CD4-positive, alpha-beta T cell (primary cell): ENCODE measurements at regions not wholly inside any gene's neighbourhood (a gene's known extent, or its start where the extent isn't known, plus 50 kb on each side); places are given as distances from the start of the nearest gene placed in this dataset.

ENCODE experiments used
- ATAC-seq: fragments of 200-7000 bp; cut with Tn5 transposase; one replicate; pipeline ENCODE4 v1.10.0; 2022; ENCODE audit warnings: mild to moderate bottlenecking; ENCODE audit not compliant: poor library complexity
- CTCF ChIA-PET: fragments of 350-600 bp; sonication (Branson Sonifier 250); formaldehyde crosslinking; loops from one replicate; lab custom pipeline; 2021; ENCODE audit warnings: antibody characterized with exemption, inconsistent platforms; lab: Charles Lee
- POLR2A ChIA-PET: fragments of 350-600 bp; sonication (Branson Sonifier 250); formaldehyde crosslinking; loops from one replicate; lab custom pipeline; 2021; ENCODE audit warnings: antibody characterized with exemption, inconsistent platforms; lab: Charles Lee
- DNase-seq, 14 experiments: peaks; one replicate each; pipeline ENCODE4 v3.0.0-alpha.2; 2013 to 2020; ENCODE audit warnings: mixed read lengths in 2 of 14
- H3K27ac ChIP-seq, 2 donors: one replicate each; pipeline versions ENCODE4 v1.5.1 to v1.7.0; 2013; ENCODE audit warnings: low read length in 2 of 2, low read depth in 1 of 2, mild to moderate bottlenecking in 1 of 2
- H3K27me3 ChIP-seq, 2 experiments: 1 replicate in 1 of 2; 2 replicates in 1 of 2; pipeline versions ENCODE4 v1.6.1 to v1.7.0; 2013; ENCODE audit warnings: low read length in 2 of 2, control low read depth in 1 of 2, mild to moderate bottlenecking in 1 of 2, moderate library complexity in 1 of 2; ENCODE audit not compliant: insufficient read depth in 2 of 2, control insufficient read depth in 1 of 2
- H3K36me3 ChIP-seq: one replicate; pipeline ENCODE4 v1.6.1; 2013; ENCODE audit warnings: low read length, control low read depth; ENCODE audit not compliant: insufficient read depth
- H3K4me1 ChIP-seq: one replicate; pipeline ENCODE4 v1.6.1; 2013; ENCODE audit warnings: low read length, control low read depth; ENCODE audit not compliant: insufficient read depth
- H3K4me3 ChIP-seq: one replicate; pipeline ENCODE4 v1.5.1; 2013; ENCODE audit warnings: mild to moderate bottlenecking, low read length, moderate library complexity
- H3K9me3 ChIP-seq, 2 experiments: 1 replicate in 1 of 2; 2 replicates in 1 of 2; pipeline versions ENCODE4 v1.6.1 to v1.7.0; 2013; ENCODE audit warnings: low read length in 2 of 2, mild to moderate bottlenecking in 2 of 2, control low read depth in 1 of 2, moderate library complexity in 1 of 2; ENCODE audit not compliant: control insufficient read depth in 1 of 2, insufficient read depth in 1 of 2
- H3K27ac Mint-ChIP-seq: one replicate; pipeline ENCODE4 v1.8.0; 2020; ENCODE audit warnings: mixed read lengths
- H3K27me3 Mint-ChIP-seq: one replicate; pipeline ENCODE4 v1.8.0; 2021; ENCODE audit warnings: mixed read lengths
- H3K36me3 Mint-ChIP-seq: one replicate; pipeline ENCODE4 v1.8.0; 2021; ENCODE audit warnings: low read depth, mixed read lengths
- H3K4me1 Mint-ChIP-seq: one replicate; pipeline ENCODE4 v1.8.0; 2021; ENCODE audit warnings: low read depth, mixed read lengths
- H3K4me3 Mint-ChIP-seq: one replicate; pipeline ENCODE4 v1.8.0; 2020; ENCODE audit warnings: mild to moderate bottlenecking, mixed read lengths
- H3K9me3 Mint-ChIP-seq: one replicate; pipeline ENCODE4 v1.8.0; 2020; ENCODE audit warnings: mixed read lengths
- intact Hi-C, 2 experiments: fragments of 100-400 bp; cut with DNase I in 1 of 2; cut with micrococcal nuclease in 1 of 2; formaldehyde crosslinking; loops; one replicate each; pipeline versions ENCODE4 v1.15.1 to v1.9.0; 2023 to 2025; cut with DNase I, micrococcal nuclease
- TF ChIP-seq, protein P1 (sequence below): fragments of 200-600 bp; IDR thresholded peaks from one replicate; pipeline ENCODE4 v1.8.0; 2022; ENCODE audit warnings: antibody characterized with exemption, mild to moderate bottlenecking

DNA sequence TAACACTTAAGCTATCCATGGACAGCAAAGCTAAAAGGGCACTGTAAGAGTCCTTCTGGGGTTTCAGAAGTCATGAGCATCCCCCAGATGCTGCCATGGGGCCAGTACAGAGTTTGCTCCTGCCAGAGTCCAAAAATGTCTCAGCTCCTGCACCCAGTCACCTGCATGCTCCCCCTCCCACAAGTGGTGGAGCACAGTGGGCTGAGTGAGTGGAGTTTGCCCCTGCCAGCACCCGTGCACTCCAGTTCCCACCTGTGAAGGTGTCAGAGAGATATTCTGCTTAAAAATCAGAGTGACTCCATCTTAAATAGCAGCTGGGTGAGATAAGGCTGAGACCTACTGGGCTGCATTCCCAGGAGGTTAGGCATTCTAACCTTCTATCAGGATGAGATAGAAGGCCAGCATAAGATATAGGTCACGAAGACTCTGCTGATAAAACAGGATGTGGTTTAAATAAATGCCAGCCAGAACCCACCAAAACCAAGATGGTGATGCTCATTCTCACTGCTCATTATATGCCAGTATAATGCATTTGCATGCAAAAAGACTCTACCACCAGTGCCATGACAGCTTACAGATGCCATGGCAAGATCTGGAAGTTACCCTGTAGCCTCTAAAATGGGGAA is 140.1 kb upstream of the ZNF92 start:
- intact Hi-C loops = no loop called here
- DNase-seq (peak in 1 of 14 experiments; percentile 52), ATAC-seq (peak; percentile 24)
- peaks cover 19% of the 10 kb centered on the region for H3K4me1 ChIP-seq
- Mint-ChIP-seq H3K4me1 (peaks cover 16% of the 10 kb centered on the region), H3K27ac (no peak overlapping the region), H3K9me3 (no peaks in the 10 kb centered on the region), H3K27me3 (peaks cover 22% of the 10 kb centered on the region), H3K4me3 (no peak overlapping the region), H3K36me3 (no peaks in the 10 kb centered on the region)
- peaks cover 0 to 1% of the 10 kb centered on the region in 2 experiments for H3K9me3 ChIP-seq
- no peaks in the 10 kb centered on the region for H3K36me3 ChIP-seq
- no peak overlapping the region for H3K27ac ChIP-seq
- POLR2A ChIA-PET = no interaction called here
- peaks cover 0 to 8% of the 10 kb centered on the region in 2 experiments for H3K27me3 ChIP-seq
- H3K4me3 ChIP-seq = no peak overlapping the region
- CTCF ChIA-PET = no interaction called here
- TF ChIP-seq, protein P1, sequence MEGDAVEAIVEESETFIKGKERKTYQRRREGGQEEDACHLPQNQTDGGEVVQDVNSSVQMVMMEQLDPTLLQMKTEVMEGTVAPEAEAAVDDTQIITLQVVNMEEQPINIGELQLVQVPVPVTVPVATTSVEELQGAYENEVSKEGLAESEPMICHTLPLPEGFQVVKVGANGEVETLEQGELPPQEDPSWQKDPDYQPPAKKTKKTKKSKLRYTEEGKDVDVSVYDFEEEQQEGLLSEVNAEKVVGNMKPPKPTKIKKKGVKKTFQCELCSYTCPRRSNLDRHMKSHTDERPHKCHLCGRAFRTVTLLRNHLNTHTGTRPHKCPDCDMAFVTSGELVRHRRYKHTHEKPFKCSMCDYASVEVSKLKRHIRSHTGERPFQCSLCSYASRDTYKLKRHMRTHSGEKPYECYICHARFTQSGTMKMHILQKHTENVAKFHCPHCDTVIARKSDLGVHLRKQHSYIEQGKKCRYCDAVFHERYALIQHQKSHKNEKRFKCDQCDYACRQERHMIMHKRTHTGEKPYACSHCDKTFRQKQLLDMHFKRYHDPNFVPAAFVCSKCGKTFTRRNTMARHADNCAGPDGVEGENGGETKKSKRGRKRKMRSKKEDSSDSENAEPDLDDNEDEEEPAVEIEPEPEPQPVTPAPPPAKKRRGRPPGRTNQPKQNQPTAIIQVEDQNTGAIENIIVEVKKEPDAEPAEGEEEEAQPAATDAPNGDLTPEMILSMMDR = no peak

DNA sequence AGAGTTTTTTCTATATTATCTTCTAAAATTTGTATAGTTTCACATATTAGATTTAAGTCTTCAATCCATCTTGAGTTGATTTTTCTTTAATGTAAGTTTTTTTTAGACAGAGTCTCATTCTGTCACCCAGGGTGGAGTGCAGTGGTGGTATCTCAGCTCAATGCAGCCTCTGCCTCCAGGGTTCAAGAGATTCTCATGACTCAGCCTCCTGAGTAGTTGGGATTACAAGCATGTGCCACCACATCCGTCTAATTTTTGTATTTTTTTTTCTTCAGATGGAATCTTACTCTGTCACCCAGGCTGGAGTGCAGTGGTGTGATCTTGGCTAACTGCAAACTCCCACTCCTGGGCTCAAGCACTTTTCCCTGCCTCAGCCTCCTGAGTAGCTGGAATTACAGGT is 143.4 kb upstream of the ZNF92 start:
- H3K9me3 Mint-ChIP-seq = no peaks in the 10 kb centered on the region
- POLR2A ChIA-PET = no interaction called here
- Histone ChIP-seq H3K4me1 (peaks cover 14% of the 10 kb centered on the region), H3K27me3 (no peaks in the 10 kb centered on the region), H3K36me3 (no peaks in the 10 kb centered on the region), H3K4me3 (no peak overlapping the region), H3K27ac (no peak overlapping the region), H3K9me3 (no peaks in the 10 kb centered on the region)
- peaks cover 16% of the 10 kb centered on the region for H3K4me1 Mint-ChIP-seq
- H3K27me3 Mint-ChIP-seq = peaks cover 3% of the 10 kb centered on the region
- no peak for DNase-seq
- intact Hi-C loops = no loop called here
- ATAC-seq = no peak
- CTCF ChIA-PET = no interaction called here
- TF ChIP-seq, protein P1 = no peak
- H3K4me3 Mint-ChIP-seq = no peak overlapping the region
- H3K27ac Mint-ChIP-seq = no peak overlapping the region
- no peaks in the 10 kb centered on the region for H3K36me3 Mint-ChIP-seq

DNA sequence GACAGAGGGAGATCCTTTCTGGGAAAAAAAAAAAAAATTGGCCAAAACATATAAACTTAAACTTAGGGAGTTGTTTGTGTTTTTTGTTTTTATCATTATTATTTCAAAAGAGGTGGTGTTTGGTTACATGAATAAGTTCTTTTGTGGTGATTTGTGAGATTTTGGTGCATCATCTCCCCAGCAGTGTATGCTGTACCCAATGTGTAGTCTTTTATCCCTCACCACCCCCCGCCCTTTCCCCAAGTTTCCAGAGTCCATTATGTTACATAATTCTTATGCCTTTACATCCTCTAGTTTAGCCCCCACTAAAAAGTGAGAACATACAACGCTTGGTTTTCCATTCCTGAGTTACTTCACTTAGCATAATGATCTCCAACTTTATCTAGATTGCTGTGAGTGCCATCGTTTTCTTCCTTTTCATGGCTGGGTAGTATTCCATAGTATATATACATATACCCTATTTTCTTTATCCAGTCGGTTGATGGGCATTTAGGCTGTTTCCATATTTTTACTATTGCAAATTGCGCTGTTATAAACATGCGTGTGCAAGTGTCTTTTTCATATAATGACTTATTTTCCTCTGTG is 148.1 kb upstream of the ZNF92 start:
- no peaks in the 10 kb centered on the region for H3K9me3 ChIP-seq
- ATAC-seq (no peak), DNase-seq (no peak)
- Mint-ChIP-seq H3K27me3 (no peaks in the 10 kb centered on the region), H3K9me3 (no peaks in the 10 kb centered on the region), H3K4me3 (no peak overlapping the region), H3K36me3 (no peaks in the 10 kb centered on the region), H3K4me1 (no peaks in the 10 kb centered on the region), H3K27ac (no peak overlapping the region)
- H3K36me3 ChIP-seq = no peaks in the 10 kb centered on the region
- H3K27me3 ChIP-seq = no peaks in the 10 kb centered on the region
- CTCF ChIA-PET = no interaction called here
- no peak overlapping the region for H3K27ac ChIP-seq
- no peaks in the 10 kb centered on the region for H3K4me1 ChIP-seq
- POLR2A ChIA-PET = no interaction called here
- H3K4me3 ChIP-seq = no peak overlapping the region
- intact Hi-C loops = no loop called here
- TF ChIP-seq, protein P1 = no peak
